ENCODE measurements at regions not wholly inside any gene's neighbourhood (a gene's known extent, or its start where the extent isn't known, plus 50 kb on each side); places are given as distances from the start of the nearest gene placed in this dataset.

DNA sequence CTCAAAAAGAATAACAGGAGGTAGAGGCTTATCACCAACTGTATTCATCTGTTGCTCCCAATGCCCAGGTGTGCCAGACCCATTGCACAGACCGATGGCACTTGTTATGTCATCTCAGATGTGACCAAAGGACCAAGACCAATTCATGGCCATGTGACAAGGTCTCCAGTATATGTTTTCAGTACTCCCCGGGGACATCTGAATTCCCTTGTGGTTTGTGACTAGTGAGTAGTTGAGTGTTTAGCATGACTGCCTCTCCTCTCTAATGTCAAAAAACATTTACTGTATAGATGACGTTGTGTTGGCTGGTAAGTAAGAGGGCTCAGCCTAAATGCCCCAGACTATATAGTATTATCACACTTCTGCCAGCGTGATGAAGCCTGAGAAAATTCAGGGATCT lies 202.1 kb upstream of the SMIM30 start:
- Histone ChIP-seq H3K27ac (ENCODE audit: low read depth in 1 of 2, low read length in 2 of 2) (no peak overlapping the region), H4K20me1 (ENCODE audit: insufficient read depth, low read length) (no peaks in the 10 kb centered on the region), H3K4me2 (replicated peaks; ENCODE audit: extremely low read depth, low read length, poor library complexity, severe bottlenecking) (no peak overlapping the region), H3K4me1 (ENCODE audit: control insufficient read depth in 1 of 2, insufficient read depth in 2 of 2, low read length in 2 of 2) (no peaks in the 10 kb centered on the region), H2AFZ (ENCODE audit: insufficient read depth, low read depth, low read length, poor library complexity, severe bottlenecking) (no peak overlapping the region), H3K4me3 (replicated peaks in 1 of 3; ENCODE audit: low read depth in 2 of 3, low read length in 3 of 3) (no peak overlapping the region), H3K79me2 (ENCODE audit: insufficient read depth, low read length) (no peaks in the 10 kb centered on the region), H3K9me3 (replicated peaks in 1 of 2; ENCODE audit: control insufficient read depth in 1 of 2, insufficient read depth in 1 of 2, low read length in 2 of 2) (no peaks in the 10 kb centered on the region), H3K9ac (ENCODE audit: insufficient read depth, low read length, poor library complexity, severe bottlenecking) (no peak overlapping the region), H3K27me3 (ENCODE audit: control insufficient read depth in 2 of 2, insufficient read depth in 2 of 2, low read length in 2 of 2) (no peaks in the 10 kb centered on the region), H3K36me3 (replicated peaks in 1 of 2; ENCODE audit: control insufficient read depth in 1 of 2, insufficient read depth in 2 of 2, low read length in 2 of 2) (no peaks in the 10 kb centered on the region)
- TF ChIP-seq, protein P1, sequence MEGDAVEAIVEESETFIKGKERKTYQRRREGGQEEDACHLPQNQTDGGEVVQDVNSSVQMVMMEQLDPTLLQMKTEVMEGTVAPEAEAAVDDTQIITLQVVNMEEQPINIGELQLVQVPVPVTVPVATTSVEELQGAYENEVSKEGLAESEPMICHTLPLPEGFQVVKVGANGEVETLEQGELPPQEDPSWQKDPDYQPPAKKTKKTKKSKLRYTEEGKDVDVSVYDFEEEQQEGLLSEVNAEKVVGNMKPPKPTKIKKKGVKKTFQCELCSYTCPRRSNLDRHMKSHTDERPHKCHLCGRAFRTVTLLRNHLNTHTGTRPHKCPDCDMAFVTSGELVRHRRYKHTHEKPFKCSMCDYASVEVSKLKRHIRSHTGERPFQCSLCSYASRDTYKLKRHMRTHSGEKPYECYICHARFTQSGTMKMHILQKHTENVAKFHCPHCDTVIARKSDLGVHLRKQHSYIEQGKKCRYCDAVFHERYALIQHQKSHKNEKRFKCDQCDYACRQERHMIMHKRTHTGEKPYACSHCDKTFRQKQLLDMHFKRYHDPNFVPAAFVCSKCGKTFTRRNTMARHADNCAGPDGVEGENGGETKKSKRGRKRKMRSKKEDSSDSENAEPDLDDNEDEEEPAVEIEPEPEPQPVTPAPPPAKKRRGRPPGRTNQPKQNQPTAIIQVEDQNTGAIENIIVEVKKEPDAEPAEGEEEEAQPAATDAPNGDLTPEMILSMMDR (IDR thresholded peaks at IDR 0.05), result no peak
- Mint-ChIP-seq H3K27me3 (ENCODE audit: low read depth in 3 of 3) (peaks cover 0 to 2% (median 0%) of the 10 kb centered on the region in 3 donors), H3K36me3 (no peaks in the 10 kb centered on the region), H3K27ac (no peak overlapping the region), H3K4me1 (no peaks in the 10 kb centered on the region), H3K9me3 (no peaks in the 10 kb centered on the region), H3K4me3 (no peak overlapping the region)
- intact Hi-C loops (cut with micrococcal nuclease), result no loop called here
- DNase-seq, result no peak
- 78% methylated on average over 2 of the region's 4 CpGs for WGBS (ENCODE audit: insufficient coverage)

DNA sequence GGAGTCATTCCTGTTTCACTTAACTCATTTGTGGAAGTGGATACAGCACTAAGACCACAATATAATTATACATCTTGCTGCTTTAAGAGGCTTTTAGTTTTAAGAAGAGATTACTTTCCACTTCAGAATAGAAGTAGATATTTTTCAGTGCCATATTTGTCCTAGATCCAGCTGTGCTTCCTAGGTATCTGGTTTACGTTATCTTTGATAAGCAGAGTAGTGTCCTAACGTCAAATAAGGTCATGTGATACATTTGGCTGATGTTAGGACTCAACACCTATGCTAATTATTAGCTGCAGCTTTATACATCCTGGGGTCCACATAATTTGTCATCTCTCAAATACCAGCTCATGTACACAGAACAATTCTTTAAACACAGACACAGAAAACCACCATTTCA lies 196.2 kb upstream of the SMIM30 start:
- no peak overlapping the region for H3K27ac ChIP-seq (ENCODE audit: low read depth in 1 of 2, low read length in 2 of 2)
- TF ChIP-seq, protein P1 (IDR thresholded peaks at IDR 0.05), result no peak
- Mint-ChIP-seq H3K36me3 (no peaks in the 10 kb centered on the region), H3K4me1 (no peaks in the 10 kb centered on the region), H3K27ac (no peak overlapping the region), H3K9me3 (peaks cover 0 to 1% (median 0%) of the 10 kb centered on the region in 7 donors), H3K4me3 (no peak overlapping the region), H3K27me3 (ENCODE audit: low read depth in 3 of 3) (peaks cover 0 to 2% (median 0%) of the 10 kb centered on the region in 3 donors)
- no peak overlapping the region for H3K4me2 ChIP-seq (replicated peaks; ENCODE audit: extremely low read depth, low read length, poor library complexity, severe bottlenecking)
- 50% methylated on average over 1 of the region's 2 CpGs for WGBS (ENCODE audit: insufficient coverage)
- H3K36me3 ChIP-seq (replicated peaks in 1 of 2; ENCODE audit: control insufficient read depth in 1 of 2, insufficient read depth in 2 of 2, low read length in 2 of 2), result no peaks in the 10 kb centered on the region
- no peak overlapping the region for H3K9ac ChIP-seq (ENCODE audit: insufficient read depth, low read length, poor library complexity, severe bottlenecking)
- H4K20me1 ChIP-seq (ENCODE audit: insufficient read depth, low read length), result no peaks in the 10 kb centered on the region
- no peaks in the 10 kb centered on the region for H3K9me3 ChIP-seq (replicated peaks in 1 of 2; ENCODE audit: control insufficient read depth in 1 of 2, insufficient read depth in 1 of 2, low read length in 2 of 2)
- DNase-seq, result no peak
- no peaks in the 10 kb centered on the region for H3K79me2 ChIP-seq (ENCODE audit: insufficient read depth, low read length)
- intact Hi-C loops (cut with micrococcal nuclease), result no loop called here
- H2AFZ ChIP-seq (ENCODE audit: insufficient read depth, low read depth, low read length, poor library complexity, severe bottlenecking), result no peak overlapping the region
- no peak overlapping the region for H3K4me3 ChIP-seq (replicated peaks in 1 of 3; ENCODE audit: low read depth in 2 of 3, low read length in 3 of 3)
- no peaks in the 10 kb centered on the region for H3K27me3 ChIP-seq (ENCODE audit: control insufficient read depth in 2 of 2, insufficient read depth in 2 of 2, low read length in 2 of 2)
- H3K4me1 ChIP-seq (ENCODE audit: control insufficient read depth in 1 of 2, insufficient read depth in 2 of 2, low read length in 2 of 2), result no peaks in the 10 kb centered on the region

Data from CD14-positive monocyte (primary cell).